Vagina (tissue), 2 donors: ENCODE measurements at regions not wholly inside any gene's neighbourhood (a gene's known extent, or its start where the extent isn't known, plus 50 kb on each side); places are given as distances from the start of the nearest gene placed in this dataset.

Experiments used
- CTCF ChIP-seq, 3 experiments: fragments of 450-650 bp in 2 of 3; fragments of 200-600 bp in 1 of 3; sonication (generic) in 1 of 3; IDR thresholded peaks; one replicate each; pipeline ENCODE4 v1.5.1; 2017 to 2019; ENCODE audit warnings: antibody characterized with exemption in 3 of 3, mild to moderate bottlenecking in 2 of 3, moderate library complexity in 2 of 3
- POLR2AphosphoS5 ChIP-seq, 2 donors: sonication (generic); formaldehyde crosslinking; IDR thresholded peaks; one replicate each; pipeline ENCODE4 v1.9.0; 2017; ENCODE audit warnings: antibody characterized with exemption in 2 of 2, mild to moderate bottlenecking in 2 of 2, low read depth in 1 of 2; ENCODE audit not compliant: insufficient read depth in 1 of 2

GRCh38 chr4:13299343-13299742, 184.8 kb downstream of the RAB28 start:
- TF ChIP-seq CTCF (IDR thresholded peaks at IDR 0.05): no peak
- no peak for TF ChIP-seq POLR2AphosphoS5 (IDR thresholded peaks at IDR 0.05; ENCODE audit: insufficient read depth in 1 of 2, low read depth in 1 of 2)
